PC-3 (cell line): ENCODE measurements at regions not wholly inside any gene's neighbourhood (a gene's known extent, or its start where the extent isn't known, plus 50 kb on each side); places are given as distances from the start of the nearest gene placed in this dataset.
A peak's percentile ranks its signal among the peaks of the same experiment; 100 is the strongest.

Source experiments
- CTCF ChIP-seq: fragments of 300-600 bp; sonication (generic); conservative IDR thresholded peaks from 2 replicates; pipeline ENCODE4 v1.5.1; 2017; ENCODE audit warnings: antibody characterized with exemption, low read depth, mild to moderate bottlenecking, low read length
- EZH2 ChIP-seq: fragments of 300-600 bp; sonication (generic); IDR thresholded peaks from one replicate; pipeline ENCODE4 v1.6.1; 2017; ENCODE audit warnings: antibody characterized with exemption, mild to moderate bottlenecking, low read length; ENCODE audit not compliant: unreplicated experiment

DNA sequence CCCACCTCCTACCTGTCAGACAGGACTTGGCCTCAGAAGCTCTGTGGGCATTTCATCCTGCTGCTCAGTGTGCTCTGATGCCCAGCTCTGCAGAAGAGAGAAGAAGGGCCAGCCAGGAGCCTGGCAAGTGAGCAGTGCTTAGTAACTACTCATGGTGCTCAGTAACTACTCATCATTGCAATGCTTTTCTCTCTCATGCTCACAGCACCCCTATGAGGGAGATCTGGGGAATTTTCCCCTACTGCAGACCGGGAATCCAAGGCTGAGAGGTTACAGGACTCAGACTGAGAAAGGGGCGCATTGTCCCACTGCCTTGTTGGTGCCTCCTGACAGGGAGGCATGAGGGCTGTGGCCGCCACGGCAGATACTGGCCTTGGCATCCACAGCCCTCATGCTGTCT is 261.1 kb downstream of the C16orf95 start:
- TF ChIP-seq CTCF (peak; percentile 27; the same call in 1 of the 2 replicates), EZH2 (no peak)
